ENCODE measurements at regions not wholly inside any gene's neighbourhood (a gene's known extent, or its start where the extent isn't known, plus 50 kb on each side); places are given as distances from the start of the nearest gene placed in this dataset.

DNA sequence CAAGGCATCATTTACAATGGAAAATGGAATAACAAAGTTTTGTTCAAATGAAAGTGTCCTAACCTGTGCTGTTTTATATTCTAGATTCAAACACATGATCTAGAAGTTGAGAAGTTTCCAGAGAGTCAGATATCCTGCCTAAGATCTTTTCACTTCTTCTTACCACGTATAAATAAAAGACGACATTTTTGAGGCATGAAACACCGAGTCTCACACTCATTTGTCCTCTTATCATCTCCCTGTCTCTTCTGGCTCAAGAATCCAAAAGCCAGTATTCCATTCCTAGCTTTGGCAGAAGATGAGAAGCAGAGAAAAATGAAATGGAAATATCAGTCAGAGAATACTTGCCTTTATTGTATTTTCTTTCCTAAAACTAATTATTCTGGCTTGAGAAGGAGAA lies 738.6 kb upstream of the NR2F2 start:
- no peak for DNase-seq

DNA sequence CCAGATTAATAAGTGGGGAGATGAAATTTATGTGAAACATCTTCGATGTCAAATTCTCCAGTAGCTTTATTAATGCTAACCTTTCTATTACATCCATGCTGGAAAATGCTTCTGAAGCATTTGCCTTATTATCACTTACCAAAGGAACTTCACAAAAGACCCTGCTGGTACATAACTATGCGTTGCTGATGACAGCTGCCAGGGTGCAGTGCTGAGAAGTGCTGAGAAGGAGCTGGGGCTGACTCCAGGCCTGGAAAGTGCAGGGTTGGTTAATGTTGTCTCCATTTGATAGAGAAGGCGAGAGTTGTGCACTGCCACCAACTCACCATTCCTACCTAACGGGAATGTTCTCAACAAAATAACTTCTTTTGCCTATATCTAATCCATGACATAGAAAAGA lies 736.0 kb upstream of the NR2F2 start:
- DNase-seq = no peak

DNA sequence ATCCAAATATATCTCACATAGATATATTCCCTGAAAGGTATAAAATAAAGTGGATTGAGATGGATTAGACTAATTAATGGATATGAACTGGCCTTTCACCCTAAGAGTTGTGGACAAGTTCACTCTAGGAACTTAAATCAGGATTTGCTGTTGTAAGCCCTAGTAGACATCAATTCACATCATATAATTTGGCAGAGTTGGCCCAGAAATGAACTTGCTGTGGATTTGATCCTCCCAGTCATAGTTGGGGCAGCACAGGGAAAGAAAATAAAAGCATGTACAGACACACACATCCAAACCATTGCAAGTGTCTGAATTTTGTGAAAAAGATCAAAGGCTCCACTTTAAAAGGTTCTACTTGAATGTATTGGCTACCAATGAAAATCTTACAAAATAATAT lies 734.7 kb upstream of the NR2F2 start:
- no peak for DNase-seq

DNA sequence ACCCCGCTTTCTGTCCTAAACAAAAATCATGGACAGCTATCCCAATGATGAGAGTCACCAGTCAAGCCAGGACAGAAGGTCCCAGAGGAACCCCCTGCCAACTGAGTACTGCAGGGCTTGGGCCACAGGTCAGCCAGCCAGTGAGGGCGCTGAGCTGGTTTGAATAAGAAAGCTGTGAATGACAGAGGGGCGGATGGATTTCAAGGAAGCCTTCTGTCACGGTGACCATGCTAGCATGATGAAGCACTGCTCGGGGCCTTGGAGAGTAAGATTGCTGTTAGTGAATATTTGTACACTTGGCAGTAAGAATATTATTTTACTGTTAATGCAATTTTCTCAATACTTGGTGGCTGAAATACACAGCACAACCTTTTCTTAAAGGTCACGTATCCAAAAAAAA lies 734.0 kb upstream of the NR2F2 start:
- DNase-seq = no peak

DNA sequence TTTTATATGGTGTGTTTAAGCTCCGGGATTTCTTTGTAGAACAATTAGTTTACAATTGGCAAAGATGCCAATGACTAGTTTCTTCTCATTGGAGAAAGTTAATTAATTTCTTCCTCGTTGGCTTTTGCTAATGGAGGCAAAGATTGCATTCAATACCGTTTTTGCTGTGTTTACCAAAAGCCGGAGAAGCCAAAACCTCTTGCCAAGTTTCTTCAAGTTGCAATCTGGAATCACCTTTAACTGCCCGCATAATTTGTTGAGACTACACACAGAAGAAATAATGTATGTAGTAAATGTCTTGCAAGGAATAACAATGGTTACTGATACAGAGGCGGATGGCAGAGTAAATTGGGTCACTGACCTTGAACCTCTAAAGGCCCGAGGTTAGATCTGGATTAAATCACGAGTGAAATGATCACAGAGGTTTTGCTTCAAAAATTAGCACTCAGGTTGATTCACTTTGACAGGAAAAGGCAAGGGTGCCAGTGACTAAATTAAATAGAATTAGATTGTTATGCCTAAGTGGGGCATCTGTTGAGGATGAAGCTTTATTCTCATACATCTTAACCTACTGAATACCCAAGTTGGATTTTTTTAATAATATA lies 732.1 kb upstream of the NR2F2 start:
- no peak for DNase-seq

- no peak for DNase-seq
These were observed 730.1 kb upstream of the NR2F2 start for GRCh38 chr15:95600367-95600766.

DNA sequence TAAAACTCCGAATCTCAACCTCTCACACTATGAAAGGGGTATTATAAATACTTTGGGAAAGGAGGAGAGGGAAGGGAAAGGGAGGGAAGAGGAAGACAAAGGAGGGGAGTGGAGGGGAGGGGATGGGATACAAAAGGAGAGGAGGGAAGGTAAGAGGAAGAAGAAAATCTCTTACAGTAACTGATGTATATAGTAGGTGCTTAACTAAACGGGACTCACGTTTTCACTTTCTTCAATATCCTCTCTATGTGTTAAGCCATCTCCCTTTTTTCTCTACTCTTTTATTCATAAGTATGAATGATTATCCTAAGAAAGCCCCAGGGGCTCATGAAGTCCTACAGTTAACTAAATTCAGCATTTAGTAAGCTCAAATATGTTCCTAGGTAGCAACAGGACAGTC lies 729.6 kb upstream of the NR2F2 start:
- no peak for DNase-seq

- no peak for DNase-seq
These were observed 729.0 kb upstream of the NR2F2 start for GRCh38 chr15:95601525-95601924.

DNA sequence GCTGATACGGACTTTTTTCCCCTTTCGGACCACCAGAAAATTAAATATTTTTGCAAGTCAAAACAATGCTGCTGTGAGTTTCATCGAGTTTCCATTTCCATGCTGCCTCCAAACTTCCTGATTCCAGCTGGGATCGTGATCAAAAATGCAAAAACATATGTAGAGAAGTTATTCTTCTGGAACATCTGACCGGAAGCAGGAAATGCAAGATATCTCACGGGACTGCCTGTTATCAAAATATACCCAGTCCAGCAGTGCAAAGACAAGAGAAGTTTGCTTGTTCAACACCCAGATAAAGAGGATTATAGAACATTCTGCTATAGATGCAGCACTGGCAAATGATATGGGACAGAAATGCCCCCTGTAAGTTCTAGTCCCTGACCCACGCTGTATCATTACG lies 726.7 kb upstream of the NR2F2 start:
- DNase-seq = no peak

GRCh38 chr15:95604634-95605036 lies 725.9 kb upstream of the NR2F2 start:
- DNase-seq = no peak

DNA sequence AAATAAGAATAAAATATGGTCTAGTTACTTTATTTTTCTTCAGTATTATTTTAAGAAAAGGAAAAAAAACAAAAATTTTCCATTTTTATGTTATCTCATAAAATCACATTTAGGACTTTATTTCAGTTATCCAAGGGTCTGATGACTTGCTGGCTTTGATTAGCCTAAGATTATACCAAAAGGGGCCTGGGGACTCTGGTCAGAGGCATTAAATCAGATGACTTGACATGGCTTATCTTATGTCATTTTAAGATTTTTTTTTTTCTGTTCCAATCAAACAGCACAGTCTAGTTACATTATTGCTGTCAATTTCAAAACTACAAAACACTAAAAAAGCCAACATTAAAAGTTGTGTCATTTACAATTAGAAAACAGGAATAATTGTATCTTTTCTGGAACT lies 725.4 kb upstream of the NR2F2 start:
- DNase-seq = no peak

GRCh38 chr15:95606551-95606950 lies 723.9 kb upstream of the NR2F2 start:
- no peak for DNase-seq

DNA sequence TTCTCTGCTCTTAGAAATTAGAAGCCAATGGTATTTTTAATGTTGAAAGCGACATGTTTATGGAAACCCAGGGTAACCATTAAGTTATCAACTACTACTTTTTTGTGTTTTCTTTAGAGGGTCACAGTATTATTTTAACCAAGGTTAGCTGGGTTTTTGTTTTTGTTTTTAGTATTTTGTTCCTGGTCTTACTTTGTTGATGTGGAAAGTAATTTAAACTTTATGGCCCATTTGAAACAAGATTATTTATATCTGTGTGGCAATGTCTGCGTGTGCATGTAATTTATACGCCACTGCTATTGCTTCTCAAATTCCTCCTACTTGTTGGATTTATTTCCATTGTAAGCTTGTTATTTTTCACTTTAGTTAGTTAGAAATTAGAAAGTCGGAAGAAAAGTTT lies 722.1 kb upstream of the NR2F2 start:
- DNase-seq = no peak

- DNase-seq = no peak
These were observed 721.4 kb upstream of the NR2F2 start for GRCh38 chr15:95609096-95609495.

- DNase-seq = no peak
These were observed 719.6 kb upstream of the NR2F2 start for GRCh38 chr15:95610945-95611344.

GRCh38 chr15:95615436-95615835 lies 715.1 kb upstream of the NR2F2 start:
- DNase-seq = no peak

GRCh38 chr15:95616306-95616705 lies 714.2 kb upstream of the NR2F2 start:
- DNase-seq = no peak

DNA sequence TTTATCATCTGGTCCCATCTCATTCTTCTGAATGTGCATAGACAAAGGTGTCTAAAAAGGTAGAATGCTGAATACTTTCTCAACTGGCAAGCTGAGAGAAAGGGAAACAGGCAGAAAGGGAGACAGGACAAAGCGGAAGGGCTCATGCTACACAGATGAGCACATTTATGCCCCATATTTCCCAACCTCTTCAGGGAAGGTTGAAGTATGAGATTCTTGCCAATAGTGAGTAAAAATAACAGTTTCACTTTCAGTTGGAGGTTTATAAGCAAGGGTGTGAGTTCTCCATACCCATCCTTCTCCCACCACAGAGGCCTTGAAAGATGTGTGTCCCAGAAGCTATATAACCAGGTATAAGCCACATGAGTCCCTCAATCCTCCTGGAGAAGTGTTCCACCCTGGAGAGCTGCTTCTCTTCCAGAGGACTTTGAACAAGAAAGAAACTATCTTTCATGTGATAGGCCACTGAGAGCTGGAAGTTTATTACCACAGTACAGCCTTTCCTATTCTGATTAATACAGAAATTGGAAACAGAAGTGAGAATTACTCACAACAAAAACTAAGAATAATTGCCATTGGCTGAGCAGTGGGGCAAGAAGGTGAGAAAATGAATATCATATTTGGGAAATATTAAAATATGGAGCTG lies 709.4 kb upstream of the NR2F2 start:
- DNase-seq = no peak

DNA sequence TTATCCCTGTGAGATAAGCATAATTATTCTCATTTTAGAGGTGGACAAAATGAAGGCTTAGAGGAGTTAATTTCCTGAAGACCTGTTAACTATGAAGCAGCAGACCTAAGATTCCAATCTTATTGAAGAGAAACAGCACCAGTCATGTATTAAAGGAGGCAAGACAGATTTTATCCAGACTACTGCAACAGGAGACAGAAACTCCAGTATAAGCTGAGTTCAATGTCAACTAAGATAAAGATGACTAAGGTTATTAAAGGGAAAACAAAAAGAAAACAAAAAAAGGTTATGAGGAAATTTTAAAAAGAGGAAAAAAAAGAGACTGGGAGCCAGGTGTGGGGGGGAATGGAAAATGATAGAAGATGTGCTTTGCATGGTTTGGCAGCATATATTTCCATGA lies 707.7 kb upstream of the NR2F2 start:
- no peak for DNase-seq

GRCh38 chr15:95624100-95624499 lies 706.4 kb upstream of the NR2F2 start:
- DNase-seq = no peak

DNA sequence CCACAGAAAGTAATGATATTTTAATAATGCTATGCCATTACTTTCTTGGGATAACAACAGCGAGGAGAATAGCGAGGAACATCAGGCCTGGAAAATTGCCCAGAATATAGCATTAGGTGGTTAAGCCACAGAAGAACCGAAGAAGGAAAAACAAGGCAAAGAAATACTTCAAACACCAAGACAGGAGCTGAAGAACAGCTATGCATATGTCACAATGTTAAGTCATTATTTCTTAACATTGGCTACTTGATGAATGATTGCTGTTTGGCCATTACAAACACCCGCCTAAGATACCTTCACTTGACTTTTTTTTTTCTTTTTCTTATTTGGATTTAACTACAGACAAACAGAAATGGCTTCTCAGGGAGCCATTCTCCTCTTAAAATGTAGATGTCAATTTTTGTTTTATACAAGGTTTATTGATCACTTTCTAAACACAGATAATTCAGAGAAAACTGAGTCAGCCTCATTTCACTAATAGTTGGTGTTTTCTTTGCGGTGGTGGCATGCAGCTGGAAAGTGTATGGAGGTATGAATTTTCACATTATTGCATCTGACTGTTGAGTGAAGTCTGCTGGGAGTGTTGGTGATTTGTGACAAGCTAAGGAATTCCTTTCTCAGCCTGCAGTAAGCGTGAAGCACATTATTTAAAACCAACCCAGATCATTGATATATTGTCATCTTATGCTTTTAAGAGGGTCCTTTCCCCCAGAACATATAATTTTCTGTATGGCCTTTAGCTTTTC lies 705.7 kb upstream of the NR2F2 start:
- DNase-seq = no peak

DNA sequence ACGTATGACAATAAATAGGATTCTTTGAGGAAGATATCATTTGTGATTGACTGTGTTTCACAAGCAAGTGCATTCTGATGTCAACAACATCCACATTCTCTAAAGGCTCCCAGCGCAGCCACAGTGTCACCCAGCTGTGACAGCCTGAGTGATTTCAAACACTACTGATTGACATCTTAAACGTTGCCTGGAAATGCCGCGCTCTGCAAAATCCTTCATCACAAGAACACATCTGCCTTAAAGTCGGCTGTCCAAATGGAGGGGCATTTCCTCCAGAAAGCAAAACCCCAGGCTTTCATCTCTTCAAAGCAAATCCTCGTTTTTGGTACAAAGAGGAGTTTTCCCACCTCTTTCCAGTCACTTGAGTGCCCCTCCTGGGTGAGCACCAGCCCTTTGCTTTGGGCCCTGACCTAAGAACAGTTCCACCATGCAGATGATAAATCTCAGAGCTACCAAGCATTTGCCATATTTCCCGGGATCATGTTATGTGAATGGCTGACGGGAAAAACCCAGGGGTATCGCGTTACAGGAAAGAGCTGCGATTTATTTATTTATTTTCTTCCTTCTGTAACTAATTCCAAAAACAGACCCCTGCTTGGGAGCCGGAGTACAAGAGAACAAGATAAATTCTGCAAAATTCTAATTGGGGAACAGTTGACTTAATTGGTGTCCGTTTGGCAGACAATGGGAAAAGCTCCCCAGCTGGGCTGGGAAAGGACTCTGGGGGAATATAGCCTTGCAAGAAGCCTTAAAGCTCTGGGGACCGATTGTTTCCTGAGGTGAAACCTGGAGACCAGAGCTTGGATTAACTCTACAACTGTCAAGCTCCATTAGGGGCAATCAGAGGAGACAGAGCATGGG lies 703.8 kb upstream of the NR2F2 start:
- DNase-seq = no peak

- no peak for DNase-seq
These were observed 700.9 kb upstream of the NR2F2 start for GRCh38 chr15:95629503-95630168.
